NCI-H1105 (cell line): ENCODE measurements at regions not wholly inside any gene's neighbourhood (a gene's known extent, or its start where the extent isn't known, plus 50 kb on each side); places are given as distances from the start of the nearest gene placed in this dataset.
"Not testable (repeated sequence)": the region's sequence is repeated elsewhere in the genome, so short reads cannot be mapped to it uniquely, and the experiment has no call there.

Source experiments
- DNase-seq: peaks from one replicate; lab custom pipeline; 2025; lab: John Stamatoyannopoulos, UW

DNA sequence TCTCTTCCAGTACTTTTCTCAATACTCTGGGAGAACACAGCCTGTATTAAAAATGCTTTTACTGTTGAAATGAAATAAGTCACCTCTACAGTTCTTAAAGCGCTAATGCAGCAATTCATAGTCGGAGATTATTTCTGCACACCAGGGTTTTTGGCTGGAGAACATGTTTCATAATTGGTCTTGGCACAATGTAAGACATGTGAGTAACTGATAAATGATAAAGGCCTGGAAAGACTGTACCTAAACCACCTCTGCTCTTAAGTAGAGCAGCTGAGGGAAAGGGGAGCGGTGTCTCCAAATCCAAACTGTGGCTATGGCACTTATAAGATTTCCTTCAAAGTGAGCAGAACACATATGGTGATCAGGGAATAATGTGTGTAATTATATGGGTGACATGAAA lies 390.3 kb upstream of the MBL2 start:
- no peak for DNase-seq

- DNase-seq, result no peak
These were observed 388.6 kb upstream of the MBL2 start for GRCh38 chr10:53161231-53161630.

DNA sequence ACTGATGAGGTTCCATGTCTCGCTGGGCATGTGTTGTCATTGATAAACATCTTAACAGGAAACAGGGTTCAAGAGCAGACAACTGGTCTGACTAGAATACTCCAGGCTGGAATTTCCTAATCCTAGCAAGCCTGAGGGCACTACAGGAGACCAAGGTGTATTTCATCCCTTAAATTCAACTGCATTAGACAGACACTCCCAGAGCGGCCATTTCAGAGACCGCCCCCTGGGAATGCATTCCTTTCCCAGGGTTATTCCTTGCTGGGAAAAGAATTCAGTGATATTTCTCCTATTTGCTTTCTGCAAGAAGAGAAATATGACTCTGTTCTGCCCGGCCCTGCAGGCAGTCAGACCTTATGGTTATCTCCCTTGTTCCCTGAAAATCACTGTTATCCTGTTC lies 383.1 kb upstream of the MBL2 start:
- DNase-seq, result not testable (repeated sequence)

DNA sequence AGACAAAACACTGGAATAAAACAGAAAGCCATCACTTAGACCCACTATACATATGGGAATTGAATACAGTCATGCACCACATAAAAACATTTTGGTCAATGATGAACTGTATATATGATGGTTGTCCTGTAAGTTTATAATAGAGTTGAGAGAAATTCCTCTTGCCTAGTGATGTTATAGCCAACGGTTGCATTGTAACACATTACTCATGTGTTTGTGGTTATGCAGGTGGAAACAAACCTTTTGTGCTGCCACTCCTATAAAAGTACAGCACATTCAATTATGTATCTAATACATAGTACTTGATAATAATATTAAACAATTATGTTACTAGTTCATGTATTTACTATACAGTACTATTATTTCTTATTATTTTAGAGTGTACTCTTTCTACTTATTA lies 381.2 kb upstream of the MBL2 start:
- no peak for DNase-seq

DNA sequence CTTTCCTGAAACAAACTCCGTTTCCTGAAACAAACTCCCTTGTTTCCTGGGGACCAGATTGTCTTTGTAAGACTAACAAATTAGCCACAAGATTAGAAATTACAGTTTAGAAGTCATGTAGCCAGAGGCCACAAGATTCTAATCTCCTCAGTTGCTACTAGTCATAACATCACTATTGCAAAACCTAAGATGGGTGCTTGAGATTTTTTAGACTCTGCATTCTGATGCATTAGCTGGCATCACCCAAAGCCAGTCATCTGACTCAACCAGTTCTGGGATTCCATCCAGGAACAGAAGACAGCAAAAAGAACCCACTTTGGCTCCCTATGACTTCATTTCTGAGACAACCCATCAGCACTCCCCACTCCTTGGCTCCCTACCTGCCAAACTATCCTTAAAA lies 367.9 kb upstream of the MBL2 start:
- no peak for DNase-seq

DNA sequence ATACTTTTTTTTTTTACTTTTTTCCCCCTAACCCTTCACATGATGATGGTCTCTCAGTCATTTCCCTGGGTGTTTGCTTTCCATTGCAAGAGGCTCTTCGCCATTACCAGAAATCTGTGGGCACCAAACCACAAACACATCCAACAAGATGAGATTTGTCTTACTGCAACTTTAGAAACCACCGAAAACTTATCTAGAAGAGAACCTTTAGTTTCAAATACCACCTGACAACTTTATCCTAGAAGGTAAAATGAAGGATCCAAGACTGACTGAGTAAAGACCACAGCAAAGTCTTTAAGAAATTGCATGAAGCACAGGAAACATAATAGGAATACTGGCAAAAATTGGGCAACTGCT lies 363.3 kb upstream of the MBL2 start:
- DNase-seq, result no peak

DNA sequence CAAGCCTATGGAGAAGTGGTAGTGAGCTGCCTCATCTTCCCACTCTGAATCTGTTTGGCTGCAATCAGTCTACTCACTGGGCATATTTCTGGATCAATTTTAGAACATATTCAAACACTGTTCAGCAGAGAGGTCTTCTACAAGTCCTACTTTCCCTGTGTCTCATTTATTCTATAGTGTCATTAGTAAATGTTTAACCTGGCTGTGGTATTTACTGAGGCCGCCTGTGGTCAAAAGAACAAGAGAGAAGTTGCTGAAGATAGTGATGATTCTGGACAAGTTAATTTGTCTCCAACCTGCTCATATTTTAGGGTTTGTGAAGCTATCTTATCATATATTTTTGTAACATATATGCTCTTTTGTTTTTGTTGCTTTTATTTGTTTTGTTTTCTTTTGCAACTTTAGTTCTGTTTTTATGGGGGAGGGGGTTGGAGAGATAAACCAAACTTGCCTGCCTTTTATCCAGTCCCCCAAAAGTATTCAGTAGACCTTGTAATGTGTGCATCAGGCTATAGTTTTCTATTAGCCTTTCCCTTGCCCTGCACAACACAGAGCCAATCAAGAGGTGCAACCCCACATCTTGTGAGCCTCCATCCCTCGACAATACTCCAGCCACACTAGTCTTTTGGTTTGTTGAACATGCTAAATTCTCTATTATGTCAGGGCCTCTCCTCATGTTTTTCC lies 362.8 kb upstream of the MBL2 start:
- DNase-seq, result no peak

GRCh38 chr10:53134050-53134449 lies 361.5 kb upstream of the MBL2 start:
- no peak for DNase-seq

- no peak for DNase-seq
These were observed 357.8 kb upstream of the MBL2 start for GRCh38 chr10:53130337-53130736.

DNA sequence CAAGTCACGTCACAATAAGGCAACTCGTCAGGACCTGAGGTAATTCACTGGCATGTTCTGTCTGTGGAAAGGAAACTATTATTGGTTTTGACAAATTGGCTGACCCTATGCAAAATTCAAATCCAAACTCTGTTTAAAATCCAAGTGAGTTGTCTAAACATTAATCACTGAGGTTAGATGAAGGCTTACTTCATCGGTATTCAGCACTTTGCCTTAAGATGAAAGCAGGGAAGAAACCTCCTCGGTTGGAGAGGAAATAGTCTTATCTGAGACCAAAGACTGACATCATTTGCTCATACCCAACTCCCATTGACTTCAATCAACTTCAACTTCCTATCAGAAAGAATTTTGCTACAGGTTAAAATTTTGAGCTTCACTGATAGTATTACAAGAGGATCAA lies 355.1 kb upstream of the MBL2 start:
- no peak for DNase-seq

DNA sequence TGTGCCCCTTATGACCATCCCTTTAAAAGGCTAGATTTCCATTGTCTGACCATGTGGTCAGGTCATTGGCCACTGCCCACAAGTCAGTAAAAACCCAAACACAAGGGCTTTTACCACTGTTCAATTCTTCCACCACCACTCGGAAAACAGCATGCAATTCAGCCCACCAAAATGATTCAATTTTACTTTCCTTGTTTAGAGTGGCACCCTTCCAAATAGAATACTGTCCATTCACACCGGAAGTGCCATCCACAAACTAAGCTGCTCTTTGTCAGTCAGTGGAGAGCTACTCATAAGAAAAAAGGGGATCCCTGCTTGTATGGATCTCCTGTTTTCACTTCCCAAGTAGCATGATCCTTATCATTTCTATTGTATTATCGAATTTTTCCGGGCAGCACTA lies 350.7 kb upstream of the MBL2 start:
- DNase-seq, result no peak

- no peak for DNase-seq
These were observed 349.7 kb upstream of the MBL2 start for GRCh38 chr10:53122281-53122680.

DNA sequence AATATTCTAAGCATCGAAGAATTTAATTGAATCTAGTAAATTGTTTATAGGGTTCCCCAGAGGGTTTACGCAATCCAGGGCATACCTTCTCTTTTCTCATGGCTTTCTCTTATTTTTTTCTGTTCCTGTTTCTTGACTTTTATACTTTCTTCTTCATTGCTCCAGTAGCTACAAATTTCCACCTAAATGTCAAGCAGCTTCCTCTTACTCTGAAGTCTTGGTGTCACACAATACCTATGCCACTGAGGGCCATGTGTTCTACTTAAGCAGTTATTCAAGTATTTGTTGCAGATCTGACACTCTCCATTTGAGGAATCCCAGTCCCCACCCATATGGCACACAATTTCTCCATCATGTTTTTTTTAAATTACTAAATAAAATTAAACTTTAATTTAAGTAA lies 343.1 kb upstream of the MBL2 start:
- DNase-seq, result no peak

DNA sequence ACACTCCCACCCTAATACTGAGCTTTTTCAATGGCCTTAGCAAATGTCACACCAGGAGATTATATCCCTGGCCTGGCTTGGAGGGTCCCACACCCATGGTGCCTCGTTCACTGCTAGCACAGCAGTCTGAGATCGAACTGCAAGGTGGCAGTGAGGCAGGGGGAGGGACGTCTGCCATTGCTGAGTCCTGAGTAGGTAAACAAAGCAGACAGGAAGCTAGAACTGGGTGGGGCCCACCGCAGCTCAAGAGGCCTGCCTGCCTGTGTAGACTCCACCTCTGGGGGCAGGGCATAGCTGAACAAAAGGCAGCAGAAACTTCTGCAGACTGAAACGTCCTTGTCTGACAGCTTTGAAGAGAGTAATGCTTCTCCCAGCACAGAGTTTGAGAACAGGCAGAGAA lies 338.9 kb upstream of the MBL2 start:
- DNase-seq, result no peak

DNA sequence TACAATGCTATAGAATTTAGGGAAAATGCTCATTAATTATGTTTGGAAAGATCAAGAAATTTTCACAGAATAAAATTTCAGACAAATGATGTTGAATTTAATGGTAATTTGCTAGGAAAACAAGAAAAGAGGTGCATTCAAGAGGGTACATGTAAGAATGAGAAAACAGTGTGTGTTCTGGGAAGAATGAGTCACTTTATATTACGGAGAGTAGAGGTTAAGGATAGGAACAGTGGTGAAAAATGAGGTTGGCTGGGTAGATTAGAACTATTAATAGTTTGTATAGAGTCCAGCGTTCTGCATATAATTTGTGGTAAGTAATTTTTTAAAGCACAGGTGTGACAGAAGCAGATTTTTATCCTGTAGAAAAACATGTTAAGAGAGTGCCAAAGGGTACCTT lies 336.7 kb upstream of the MBL2 start:
- no peak for DNase-seq

DNA sequence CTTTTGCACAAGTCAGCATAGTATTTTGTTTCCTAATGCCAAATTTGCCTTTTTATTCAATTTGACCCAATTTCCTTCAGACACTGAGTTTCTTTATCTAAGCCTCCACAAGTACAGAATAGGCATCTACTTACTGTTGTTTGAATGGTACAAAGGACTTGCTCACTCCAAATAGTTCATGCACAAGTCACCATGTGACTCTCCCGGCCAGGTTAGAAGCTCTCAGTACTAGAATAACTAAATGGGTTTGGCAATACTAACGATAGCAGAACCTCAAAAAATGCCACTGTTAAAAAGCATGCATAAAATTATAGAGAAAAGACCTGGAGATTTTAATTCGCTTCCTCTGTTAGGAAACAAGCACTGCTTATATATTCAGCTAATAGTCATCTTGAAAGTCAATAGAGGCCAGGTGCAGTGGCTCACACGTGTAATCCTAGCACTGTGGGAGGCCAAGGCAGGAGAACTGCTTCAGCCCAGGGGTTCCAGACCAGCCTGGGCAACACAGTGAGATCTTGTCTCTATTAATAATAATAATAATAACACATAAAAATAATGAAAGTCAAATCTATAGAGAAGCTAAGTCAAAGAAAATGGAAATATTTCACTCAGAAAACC lies 335.8 kb upstream of the MBL2 start:
- DNase-seq, result no peak

DNA sequence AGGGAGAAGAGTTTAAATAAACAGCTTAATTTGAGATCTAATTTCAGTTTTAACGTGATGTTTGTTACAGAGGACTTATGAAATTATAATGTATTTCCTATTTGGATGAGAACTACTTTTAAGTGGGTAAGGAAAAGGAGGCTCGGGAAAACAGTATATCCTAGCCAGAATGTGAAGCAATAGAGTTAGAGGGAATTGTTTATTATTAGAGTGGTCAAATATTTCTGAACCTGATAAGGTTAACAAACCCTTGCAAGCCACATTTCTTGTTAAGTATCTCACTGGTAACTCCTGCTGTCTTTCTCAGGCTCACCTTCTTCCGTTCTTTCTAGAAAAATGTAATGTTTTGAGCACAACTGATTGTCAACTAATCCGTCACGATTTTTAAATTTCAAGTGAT lies 335.1 kb upstream of the MBL2 start:
- no peak for DNase-seq

GRCh38 chr10:53102424-53102823 lies 329.8 kb upstream of the MBL2 start:
- DNase-seq, result no peak

DNA sequence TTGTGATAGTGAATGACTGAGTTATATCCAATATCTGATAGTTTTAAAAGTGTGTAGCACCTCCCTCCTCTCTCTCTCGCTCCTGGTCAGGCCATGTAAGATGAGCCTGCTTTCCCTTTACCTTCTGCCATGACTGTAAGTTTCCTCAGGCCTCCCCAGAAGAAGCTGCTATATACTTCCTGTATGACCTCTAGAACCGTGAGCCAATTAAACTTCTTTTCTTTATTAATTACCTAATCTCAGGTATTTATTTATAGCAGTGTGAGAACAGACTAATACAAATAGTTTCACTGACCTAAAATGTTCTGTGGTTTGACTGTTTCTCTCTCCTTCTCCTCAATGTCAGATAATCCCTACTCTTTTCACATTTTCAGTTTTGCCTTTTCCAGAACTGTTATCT lies 321.3 kb upstream of the MBL2 start:
- DNase-seq, result no peak

GRCh38 chr10:53091574-53091973 lies 319.0 kb upstream of the MBL2 start:
- DNase-seq, result no peak

DNA sequence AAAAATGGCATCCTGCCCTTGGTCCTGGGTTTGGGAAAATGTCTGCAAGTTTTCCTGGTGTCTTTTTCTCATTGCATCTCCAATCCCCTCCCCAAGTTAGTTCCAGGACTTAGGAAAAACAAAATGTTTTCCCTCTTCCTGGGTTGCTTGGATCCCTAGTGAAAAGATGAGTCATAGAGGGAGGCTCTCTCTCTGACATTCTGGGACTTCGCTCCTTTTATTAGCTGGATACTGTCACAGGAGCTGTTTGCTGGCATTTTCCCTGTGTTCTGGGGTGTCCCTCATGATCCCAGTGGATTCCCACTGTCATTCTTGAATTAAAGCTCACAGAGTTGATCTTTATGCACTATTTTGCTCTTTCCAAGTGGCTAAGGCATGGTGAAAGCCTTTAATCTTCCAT lies 316.4 kb upstream of the MBL2 start:
- no peak for DNase-seq

DNA sequence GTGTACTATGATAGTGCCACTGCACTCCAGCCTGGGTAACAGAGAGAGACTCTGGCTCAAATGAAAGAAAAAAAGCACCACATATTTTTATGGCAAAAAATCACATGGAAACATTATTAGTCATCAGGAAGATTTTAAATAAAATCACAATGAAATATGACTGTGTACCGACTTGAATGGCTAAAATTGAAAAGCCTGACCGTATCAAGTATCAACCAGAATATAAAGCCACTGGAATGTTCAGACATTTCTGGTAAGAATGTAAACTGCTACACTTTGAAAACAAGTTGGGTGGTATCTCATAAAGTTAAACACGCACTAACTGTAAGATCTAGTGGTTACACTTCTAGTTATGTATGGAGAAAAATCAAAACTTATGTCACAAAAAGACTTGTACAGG lies 306.7 kb upstream of the MBL2 start:
- DNase-seq, result no peak

GRCh38 chr10:53076948-53077347 lies 304.4 kb upstream of the MBL2 start:
- DNase-seq, result no peak

- no peak for DNase-seq
These were observed 302.9 kb upstream of the MBL2 start for GRCh38 chr10:53075469-53075868.
